Inflammatory macrophage treated with lipopolysaccharide for 1 hour (primary cell): ENCODE measurements at regions not wholly inside any gene's neighbourhood (a gene's known extent, or its start where the extent isn't known, plus 50 kb on each side); places are given as distances from the start of the nearest gene placed in this dataset.
"Not testable (repeated sequence)": the region's sequence is repeated elsewhere in the genome, so short reads cannot be mapped to it uniquely, and the experiment has no call there.

Source experiments
- DNase-seq, 2 donors: peaks; one replicate each; pipeline ENCODE4 v3.0.0-alpha.2; 2020 to 2022

DNA sequence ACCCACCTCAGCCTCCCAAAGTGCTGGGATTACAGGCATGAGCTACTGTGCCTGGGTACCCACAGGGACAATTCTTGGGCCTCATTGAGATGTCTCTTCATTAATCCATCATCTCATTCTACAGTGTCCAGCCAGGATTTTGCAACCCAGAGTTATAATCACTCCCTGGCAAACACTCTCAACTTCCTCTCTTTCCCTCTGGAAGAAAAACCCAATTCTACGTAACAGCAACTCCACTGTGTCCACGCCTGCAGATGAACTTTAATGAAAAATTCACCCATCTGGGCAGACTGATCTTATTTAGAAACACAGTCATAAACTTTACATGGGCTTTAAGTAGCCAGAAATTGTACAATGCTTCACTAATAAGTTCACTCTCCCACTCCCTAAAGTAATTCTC is 90.1 kb upstream of the ABCC4 start:
- no peak for DNase-seq

DNA sequence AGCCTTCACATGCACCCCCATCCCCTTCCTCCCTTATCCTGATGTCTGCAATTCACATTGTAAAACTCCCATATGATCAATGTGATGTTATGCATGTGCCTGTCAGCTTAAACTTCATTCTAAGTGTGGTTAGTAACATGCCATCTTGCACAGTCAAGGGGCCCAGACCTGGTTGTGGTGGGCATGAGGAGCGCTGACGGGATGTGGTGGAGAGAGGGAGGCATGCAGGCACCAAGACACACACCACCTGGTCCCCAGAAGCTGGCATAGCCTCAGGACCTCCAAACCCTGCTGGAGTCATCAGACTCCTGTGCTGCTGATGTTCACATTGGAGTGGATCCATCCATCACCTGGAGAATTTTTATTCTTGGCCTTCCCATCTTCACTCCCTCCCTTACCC is 90.5 kb upstream of the ABCC4 start:
- DNase-seq: no peak

DNA sequence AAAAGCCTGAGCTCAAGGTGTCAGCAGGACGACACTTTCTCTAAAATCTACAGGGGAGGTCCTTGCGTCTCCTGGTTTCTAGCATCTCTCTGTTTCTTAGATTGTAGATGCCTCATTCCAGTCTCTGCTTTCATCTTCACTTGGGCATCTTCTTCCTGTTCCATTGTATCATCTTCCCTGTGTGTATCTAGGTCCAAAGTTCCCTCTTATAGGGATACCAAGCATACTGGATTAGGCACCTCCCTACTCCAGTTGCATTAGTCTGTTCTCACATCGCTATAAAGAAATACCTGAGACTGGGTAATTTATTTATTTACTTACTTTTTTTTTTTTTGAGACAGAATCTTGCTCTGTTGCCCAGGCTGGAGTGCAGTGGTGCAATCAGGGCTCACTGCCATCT is 91.3 kb upstream of the ABCC4 start:
- DNase-seq: no peak

DNA sequence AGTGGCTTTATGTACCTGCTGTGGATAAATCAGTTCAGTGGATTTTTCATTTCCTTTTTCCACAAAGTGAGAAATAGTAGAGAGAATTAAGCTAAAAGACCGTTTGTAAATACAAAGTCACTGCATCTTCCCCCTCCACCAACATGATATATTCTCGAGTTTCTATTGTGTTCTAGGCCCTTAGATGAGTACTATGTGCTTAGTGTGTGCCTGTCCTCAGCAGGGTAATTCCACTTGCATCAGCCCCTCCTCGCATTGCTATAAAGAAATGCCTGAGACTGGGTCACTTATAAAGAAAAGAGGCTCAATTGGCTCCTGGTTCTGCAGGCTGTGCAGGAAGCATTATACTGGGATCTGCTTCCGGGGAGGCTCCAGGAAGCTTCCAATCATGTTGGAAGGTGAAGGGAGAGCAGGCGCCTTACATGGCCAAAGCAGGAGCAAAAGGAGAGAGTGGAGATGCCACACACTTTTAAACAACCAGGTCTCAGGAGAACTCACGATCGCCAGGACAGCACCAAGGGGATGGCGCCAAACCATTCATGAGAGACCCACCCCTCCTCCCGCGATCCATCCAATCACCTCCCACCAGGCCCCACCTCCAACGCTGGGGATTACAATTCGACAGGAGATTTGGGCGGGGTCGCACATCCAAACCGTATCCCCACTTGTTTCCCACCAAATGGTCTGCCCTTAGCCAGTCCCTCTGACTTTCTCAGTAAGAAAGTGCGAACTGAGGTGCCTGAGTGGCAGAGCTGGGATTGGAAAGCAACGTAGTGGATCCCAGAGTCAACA is 102.3 kb upstream of the ABCC4 start:
- no peak for DNase-seq

DNA sequence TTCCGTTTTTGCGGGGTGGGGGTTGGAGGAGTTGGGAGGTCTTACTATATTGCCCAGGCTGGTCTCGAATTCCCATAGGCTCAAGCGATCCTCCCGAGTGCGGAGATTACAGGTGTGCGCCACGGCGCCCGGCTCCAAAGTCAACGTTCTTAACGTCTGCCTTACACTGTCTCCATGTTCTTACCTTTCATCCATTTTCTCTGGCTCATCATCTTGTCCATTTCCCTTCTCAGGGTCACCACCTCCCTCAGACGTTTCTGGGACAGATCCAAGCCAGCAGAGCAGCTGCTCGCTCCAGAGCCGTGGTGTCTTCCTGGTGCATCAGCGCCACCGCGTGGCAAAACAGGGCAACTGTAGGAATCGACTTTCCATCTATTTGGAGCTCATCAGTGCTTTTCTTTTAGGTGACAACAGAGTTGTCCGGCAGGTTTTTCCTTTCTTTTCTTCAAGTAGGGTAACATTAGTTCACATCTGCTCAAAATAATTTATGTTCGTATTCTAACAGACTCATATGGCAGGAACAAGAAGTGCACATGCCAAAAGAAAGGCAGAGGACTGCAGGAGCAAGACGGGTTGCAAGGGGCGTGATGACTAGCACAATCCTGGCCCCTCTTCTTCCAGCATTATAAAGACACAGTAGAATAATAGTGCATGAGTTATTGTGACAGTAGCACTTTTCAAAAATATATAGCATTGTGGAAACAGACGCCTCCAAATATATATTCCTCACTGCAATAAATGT is 103.1 kb upstream of the ABCC4 start:
- peak; percentile 49 to 90 for DNase-seq

DNA sequence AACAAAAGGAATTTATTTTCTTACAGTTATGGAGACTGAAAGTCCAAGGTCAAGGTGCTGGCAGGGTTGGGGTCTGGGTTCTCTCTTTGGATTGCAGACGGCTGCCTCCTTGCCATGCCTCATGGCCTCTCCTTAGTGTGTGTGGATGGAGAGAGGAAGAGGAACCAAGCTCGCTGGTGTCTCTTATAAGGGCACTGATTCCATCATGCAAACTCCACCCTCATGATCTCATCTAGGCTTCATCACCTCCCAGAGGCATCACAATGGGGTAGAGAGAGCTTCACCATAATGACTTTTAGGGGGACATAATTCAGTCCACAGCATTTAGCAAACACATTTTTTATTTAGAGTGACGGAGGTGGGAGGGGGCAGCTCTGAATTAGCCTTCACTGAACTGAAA is 104.9 kb upstream of the ABCC4 start:
- peak; percentile 13 to 31 for DNase-seq

DNA sequence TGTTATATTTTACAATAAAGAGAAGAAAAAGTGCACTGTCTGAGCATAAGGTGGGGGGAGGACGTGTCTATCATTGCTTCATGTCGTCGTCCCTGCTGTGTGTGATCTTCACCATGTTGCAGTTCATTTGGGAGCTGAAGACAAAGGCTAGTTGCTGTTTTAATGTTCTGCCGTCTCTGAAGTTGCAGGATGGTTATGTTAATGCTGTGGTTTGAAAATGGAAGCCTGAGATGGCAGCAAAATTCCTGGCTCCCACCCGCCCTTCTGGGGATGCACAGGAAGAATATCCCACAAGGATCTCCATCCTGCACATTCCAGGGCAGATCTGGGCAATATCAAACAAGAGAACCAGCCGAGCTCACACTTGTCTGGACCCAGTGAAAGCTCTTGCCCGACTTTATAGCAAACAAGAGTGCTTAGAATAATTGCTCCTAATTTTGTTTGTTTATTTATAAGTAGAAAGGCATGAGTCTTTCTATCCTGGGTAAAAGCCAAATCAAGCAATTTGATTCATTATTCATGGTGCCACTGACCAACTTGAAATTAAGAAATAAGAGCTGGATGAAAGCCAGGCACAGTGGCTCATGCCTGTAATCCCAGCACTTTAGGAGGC is 110.3 kb upstream of the ABCC4 start:
- no peak for DNase-seq

DNA sequence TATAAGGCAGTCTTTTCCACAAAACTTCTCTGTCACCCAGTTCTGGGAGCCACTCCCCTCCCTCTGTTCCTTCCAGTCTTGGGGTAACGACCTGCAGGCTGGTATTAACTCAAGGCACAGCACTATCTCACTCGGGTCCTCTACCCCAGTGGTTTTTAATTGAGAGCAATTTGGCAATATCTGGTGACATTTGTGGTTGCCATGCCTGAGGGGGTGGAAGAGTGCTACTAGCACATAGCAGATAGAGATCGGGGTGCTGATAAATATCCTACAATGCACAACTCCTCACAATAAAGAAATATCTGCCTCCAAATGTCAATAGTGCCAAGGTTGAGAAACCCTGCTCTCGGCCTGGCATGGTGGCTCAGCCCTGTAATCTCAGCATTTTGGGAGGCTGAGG is 117.7 kb upstream of the ABCC4 start:
- no peak for DNase-seq

DNA sequence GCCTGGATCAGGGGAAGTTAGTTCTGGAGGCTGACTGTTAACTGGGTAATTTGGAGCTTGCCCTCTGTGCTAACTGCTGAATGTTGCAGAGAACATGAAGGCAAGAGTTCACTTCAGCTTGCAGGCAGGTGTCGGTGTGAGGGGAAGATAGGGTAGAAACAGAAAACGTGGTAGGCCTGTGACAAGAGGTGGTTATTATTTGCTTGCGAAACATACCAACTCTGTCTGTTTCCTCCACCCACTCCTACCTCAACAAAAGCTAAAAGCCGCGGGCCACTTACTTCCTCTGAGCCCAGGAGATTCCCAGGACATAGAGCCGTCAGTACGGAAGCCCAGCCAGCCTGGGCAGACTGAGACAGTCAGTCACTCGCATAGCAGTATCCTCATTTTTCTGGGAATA is 119.2 kb upstream of the ABCC4 start:
- DNase-seq: peak; percentile 46 to 58

DNA sequence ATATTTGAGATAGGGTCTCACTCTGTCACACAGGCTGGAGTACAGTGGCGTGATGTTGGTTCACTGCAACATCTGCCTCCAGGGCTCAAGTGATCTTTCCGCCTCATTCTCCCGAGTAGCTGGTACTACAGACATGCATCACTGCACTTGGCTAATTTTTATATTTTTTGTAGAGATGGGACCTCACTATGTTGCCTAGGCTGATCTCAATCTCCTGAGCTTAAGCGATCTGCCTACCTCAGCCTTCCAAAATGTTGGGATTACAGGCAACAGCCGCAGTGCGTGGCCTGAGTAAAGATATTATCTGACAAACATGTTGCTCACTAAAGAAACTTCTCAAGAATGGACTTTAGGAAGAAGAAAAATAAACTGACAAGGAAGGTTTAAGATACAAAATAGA is 125.4 kb upstream of the ABCC4 start:
- DNase-seq: no peak

DNA sequence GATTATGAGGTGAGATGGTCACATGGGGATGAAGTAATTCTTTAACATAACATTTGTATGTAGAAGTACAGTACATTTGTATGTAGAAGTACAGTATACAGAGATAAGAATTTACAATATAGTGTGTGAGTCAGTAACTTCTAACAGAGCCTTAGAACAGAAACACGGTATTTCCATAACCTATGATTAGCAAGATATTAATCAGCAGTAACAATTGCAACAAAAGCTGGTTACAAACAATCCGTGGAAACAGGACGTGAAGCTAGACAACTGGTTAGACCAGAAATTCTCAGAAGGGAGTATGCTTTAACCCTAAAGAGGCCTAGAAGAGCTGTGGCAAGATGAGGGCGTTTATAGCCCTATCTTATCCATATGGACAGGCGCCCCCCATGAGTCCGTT is 122.0 kb upstream of the CLDN10 start:
- DNase-seq: not testable (repeated sequence)

DNA sequence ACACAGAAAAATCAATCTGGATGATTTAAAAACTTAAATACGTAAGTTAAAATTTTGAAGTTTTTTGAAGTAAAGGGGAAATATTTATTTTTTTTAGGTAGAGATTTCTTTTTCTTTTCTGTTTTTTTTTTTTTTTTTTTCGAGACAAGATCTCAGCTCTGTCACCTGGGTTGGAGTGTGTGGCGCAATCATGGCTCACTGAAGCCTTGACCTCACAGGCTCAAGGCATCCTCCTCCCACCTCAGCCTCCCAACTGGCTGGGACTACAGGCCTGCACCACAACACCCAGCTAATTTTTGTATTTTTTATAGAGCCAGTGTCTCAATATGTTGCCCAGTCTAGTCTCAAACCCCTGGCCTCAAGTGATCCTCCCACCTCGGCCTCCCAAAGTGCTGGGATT is 120.4 kb upstream of the CLDN10 start:
- no peak for DNase-seq

DNA sequence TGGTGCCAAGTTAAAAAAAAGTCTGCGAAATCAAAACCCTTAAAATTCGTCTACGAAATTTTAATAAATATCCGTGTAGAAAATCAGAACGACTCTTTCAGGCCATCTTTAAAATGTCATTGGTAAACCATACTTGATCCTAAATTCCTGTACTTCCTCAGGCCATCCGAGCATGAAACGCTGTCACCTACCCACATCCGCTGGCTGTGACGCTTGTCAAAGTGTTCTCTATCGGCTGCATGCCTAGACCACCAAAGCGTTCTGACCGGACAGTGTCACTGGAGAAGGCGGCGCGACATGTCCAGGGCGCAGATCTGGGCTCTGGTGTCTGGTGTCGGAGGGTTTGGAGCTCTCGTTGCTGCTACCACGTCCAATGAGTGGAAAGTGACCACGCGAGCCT is 119.0 kb upstream of the CLDN10 start:
- DNase-seq: no peak

DNA sequence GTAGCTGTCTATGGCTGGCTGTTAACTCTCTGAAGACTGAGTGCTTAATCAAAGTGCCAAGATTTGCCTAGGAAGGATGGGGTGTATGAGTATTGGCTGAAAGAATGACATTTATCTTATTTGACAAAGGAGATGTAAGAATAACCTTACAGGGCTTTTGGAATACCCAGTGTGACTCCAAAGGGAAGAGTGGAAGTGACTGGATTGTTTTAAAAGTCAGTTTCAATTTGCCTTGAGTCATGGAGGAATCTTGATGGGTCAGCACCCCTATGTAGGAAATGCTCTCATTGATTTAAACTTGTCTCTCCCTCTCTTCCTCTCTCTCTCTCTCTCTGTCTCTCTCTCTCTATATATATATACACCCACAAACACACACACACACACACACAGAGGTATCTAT is 118.4 kb upstream of the CLDN10 start:
- no peak for DNase-seq

DNA sequence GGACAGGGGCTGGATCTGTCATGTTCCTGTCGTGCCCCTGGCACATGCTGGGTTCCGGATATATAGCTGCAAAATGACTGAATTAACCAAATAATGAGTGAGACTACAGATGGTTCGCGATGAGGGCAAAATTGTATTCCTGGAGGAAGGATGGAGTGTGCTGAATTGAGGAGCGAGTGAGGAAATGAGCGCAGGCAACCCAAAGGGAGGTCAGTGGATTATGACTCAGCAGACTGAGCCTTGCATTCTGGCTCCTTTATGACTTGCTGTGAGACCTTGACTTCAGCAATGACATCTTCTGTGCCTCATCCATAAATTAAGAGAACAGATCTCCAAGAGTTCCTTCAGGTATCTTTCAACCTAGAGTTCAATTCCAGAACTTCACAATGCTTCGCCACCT is 115.0 kb upstream of the CLDN10 start:
- DNase-seq: no peak

DNA sequence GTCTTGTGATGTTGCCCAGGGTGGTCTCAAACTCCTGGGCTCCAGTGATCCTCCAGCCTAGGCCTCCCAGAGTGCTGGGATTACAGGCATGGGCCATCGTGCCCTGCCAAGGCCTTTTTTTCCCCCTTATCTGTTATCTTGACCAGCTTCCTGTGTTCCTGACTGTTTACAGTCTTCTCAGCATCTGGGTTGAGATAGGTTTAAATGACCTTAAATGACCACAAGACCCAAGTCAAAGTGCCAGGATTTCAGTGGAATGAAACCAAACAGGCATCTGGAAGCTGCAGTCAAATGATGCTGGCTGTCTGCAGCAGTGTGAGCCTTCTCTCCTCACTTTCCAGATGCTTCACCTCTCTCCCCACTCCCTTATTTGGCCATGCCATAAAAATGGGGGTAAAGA is 114.2 kb upstream of the CLDN10 start:
- DNase-seq: no peak

DNA sequence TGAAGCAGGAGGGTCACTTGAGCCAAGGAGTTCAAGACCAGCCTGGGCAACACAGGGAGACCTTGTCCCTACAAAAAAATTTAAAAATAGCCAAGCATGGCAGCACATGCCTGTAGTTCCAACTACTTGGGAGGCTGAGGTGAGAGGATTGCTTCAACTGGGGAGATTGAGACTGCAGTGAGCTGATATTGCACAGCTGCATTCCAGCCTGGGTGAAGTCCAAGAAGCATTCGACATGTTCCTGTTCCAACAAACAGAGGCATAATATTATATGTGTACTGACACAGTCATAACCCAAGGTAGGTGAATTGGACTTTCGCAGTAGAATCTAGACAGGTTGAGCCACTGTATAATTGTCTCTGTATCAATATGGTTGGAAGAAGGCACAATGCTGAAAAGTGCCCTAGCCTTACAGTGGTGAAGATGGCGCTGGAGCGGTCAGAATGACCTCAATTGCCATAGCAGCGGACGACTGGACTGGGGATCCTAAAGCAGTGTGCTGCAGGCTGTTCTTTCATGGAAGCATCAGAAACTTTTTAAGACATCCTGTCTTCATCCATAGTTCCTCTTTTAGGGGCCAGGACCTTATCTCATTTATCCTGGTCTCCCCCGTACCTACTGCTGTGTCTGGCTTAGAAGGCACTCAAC is 112.0 kb upstream of the CLDN10 start:
- no peak for DNase-seq

DNA sequence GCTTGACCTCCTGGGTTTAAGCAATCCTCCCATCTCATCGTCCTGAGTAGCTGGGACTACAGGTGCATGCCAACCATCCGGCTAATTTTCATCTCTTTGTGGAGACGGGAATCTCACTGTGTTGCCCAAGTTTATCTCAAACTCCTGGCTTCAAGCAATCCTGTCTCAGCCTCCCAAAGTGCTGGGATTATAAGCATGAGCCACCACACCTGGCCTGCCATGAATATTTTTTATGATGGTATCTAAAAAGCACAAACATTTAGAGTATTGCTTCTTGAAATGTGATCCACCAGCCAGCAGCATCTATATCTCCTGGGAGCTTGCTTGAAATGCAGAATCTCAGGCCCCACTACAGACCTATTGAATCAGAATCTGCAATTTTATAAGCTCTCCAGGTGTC is 111.2 kb upstream of the CLDN10 start:
- no peak for DNase-seq

DNA sequence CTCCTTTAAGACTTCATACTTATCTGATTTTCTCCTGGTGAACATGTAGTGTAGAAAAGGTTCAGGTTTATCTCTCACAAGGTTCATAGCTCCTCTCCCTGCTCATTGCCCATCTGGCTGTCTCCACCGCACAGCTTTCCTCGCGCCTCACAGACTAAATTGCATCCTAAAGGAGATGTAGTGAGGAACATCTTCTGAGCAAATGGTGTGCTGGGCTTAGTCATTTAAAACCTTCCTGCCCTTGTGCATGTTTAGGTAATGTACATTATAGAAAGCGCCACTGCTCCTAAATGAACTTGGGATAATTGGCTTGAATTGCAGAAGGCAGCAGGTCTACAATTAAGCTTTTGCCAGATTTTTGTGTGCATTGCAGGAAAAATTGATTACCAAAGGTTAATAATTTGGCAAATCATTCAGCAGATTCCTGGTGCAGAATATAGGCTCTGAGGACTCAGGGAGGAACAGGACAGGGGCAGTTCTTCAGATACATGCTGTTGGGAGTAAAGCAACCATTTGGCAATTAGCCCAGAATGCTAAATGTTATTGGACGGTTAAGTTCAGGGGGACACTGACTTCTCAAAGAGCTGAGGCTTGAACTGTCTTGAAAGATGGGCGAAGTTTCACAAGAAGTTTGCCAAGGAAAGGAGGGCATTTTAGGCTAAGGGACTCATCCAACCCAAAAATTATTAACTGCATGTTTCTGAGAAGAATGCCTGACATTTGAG is 108.4 kb upstream of the CLDN10 start:
- DNase-seq: no peak

DNA sequence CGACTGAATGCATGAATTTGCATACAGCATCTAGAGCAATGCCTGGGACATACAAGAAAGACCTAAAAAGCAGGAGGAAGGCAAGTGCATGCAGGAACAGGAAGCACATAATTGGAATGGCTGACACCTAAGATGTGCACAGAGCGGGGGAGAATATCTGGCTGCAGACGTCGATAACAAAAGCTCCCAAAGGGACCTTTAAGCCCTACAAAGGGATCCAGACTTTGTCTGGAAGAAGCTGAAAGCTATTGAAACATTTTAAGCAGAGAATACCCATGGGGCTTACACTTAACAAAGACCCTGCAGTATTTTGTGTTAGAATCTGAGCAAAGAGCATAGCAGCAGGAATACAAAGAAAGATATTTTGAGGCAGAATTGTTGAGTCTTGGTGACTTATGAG is 107.4 kb upstream of the CLDN10 start:
- no peak for DNase-seq

DNA sequence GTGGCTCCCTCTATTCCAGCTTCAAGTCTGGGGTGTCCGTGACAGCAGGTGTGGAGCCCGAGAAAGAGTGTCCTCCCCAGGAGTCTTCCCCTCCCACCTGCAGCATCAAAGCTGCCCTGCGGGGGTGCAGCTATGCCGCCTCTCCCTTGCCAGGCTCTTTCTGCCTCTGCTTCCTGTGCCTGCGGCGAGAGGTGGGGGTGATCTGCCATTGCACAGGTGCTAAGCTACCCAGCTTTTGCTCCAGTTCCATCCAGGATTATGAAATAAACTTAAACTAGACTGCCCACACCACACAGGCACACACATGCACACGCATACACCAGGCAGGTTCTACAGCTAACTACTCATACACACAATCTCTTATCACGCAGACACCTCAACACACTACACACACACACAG is 104.7 kb upstream of the CLDN10 start:
- DNase-seq: no peak

DNA sequence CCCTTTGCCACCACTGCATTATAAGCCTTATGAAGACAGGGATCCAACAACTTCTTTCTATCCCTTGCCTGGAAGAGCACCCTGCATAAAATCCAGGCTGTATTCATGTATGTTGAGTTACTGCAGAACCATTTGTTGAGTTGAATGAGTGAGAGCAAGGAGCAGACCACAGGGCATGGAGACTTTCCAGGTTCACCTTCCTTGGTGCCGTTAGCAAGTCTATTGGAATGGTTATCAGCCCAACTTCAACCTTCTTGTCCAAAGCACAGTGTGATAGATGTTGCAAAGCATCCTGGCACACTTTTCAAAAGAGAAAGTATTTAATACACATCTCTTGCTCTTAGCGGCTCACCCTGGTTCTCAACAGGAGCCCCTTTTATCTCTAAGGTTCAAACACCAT is 100.9 kb upstream of the CLDN10 start:
- no peak for DNase-seq

DNA sequence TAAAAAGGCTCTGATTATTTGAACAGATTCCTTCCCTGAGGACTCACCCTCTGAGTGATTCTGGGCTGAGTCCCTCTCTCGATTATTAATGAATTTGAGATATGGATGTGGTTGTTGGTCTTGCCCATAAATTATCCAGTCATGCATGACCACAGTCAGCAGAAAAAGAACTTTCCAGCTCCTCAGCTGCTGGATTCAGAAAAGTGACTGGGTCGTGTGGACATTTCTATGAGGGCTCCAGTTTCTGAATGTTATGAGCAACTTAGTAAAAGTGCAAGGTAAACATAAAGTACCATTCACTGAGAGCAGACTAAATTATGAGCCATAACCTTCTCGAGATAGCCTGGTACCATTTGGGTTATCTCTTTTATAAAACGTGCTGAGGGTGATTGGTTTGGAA is 100.1 kb upstream of the CLDN10 start:
- no peak for DNase-seq
